ENCODE measurements at regions not wholly inside any gene's neighbourhood (a gene's known extent, or its start where the extent isn't known, plus 50 kb on each side); places are given as distances from the start of the nearest gene placed in this dataset.

GRCh38 chr1:114238053-114238452, 84.4 kb upstream of the SYT6 start:
- CTCF ChIA-PET, result no interaction called here
- no peak overlapping the region for H3K4me3 ChIP-seq (ENCODE audit: low read length)
- BruUV-seq (replicated peaks), result no TSS peak

GRCh38 chr1:114236517-114236916, 82.8 kb upstream of the SYT6 start:
- ATAC-seq, result no peak
- CTCF ChIA-PET, result no interaction called here
- POLR2A ChIA-PET (ENCODE audit: unreplicated experiment), result no interaction called here

More at GRCh38 chr1:114238053-114238452, 84.4 kb upstream of the SYT6 start:
- no peak overlapping the region for H3K4me2 ChIP-seq (ENCODE audit: low read length)
- no peaks in the 10 kb centered on the region for H3K4me1 ChIP-seq (ENCODE audit: insufficient read depth, low read length)
- intact Hi-C loops (cut with micrococcal nuclease), result no loop called here
- no peak overlapping the region for H3K27ac ChIP-seq (ENCODE audit: low read length)
- H3K79me2 ChIP-seq (ENCODE audit: low read length), result no peaks in the 10 kb centered on the region
- no peaks in the 10 kb centered on the region for H3F3A ChIP-seq (ENCODE audit: low read length, unreplicated experiment)
- TF ChIP-seq CTCF (conservative IDR thresholded peaks at IDR 0.05; ENCODE audit: low read depth, low read length) (no peak), EZH2phosphoT487 (IDR thresholded peaks at IDR 0.05; ENCODE audit: borderline replicate concordance, low read length) (no peak), EZH2 (IDR thresholded peaks at IDR 0.05; ENCODE audit: low read length, unreplicated experiment) (no peak)
- H3K9me2 ChIP-seq (replicated peaks; ENCODE audit: low read length), result no peaks in the 10 kb centered on the region
- no peaks in the 10 kb centered on the region for H3K27me3 ChIP-seq (ENCODE audit: low read length)
- H3K9ac ChIP-seq (ENCODE audit: low read length), result no peak overlapping the region
- H3K36me3 ChIP-seq (ENCODE audit: low read depth, low read length), result no peaks in the 10 kb centered on the region
- no peak for ATAC-seq
- no peaks in the 10 kb centered on the region for H3K9me3 ChIP-seq (ENCODE audit: low read length)
- POLR2A ChIA-PET (ENCODE audit: unreplicated experiment), result no interaction called here
- H2AFZ ChIP-seq (ENCODE audit: low read length), result no peak overlapping the region
- no peaks in the 10 kb centered on the region for H4K20me1 ChIP-seq (ENCODE audit: low read length)
- DNase-seq, result no peak

GRCh38 chr1:114235960-114236359, 82.3 kb upstream of the SYT6 start:
- Histone ChIP-seq H3K9me2 (replicated peaks; ENCODE audit: low read length) (no peaks in the 10 kb centered on the region), H3K27ac (ENCODE audit: low read length) (no peak overlapping the region), H3K36me3 (ENCODE audit: low read depth, low read length) (no peaks in the 10 kb centered on the region), H3K79me2 (ENCODE audit: low read length) (no peaks in the 10 kb centered on the region), H3K9me3 (ENCODE audit: low read length) (no peaks in the 10 kb centered on the region), H2AFZ (ENCODE audit: low read length) (no peak overlapping the region), H3K4me3 (ENCODE audit: low read length) (no peak overlapping the region), H3K9ac (ENCODE audit: low read length) (no peak overlapping the region), H4K20me1 (ENCODE audit: low read length) (no peaks in the 10 kb centered on the region), H3K27me3 (ENCODE audit: low read length) (0 out of 2 replicates have a peak, but pooled peaks cover 4% of the 10 kb centered on the region), H3K4me1 (ENCODE audit: insufficient read depth, low read length) (no peaks in the 10 kb centered on the region), H3F3A (ENCODE audit: low read length, unreplicated experiment) (no peaks in the 10 kb centered on the region), H3K4me2 (ENCODE audit: low read length) (no peak overlapping the region)
- BruUV-seq (replicated peaks), result no TSS peak
- CTCF ChIA-PET, result no interaction called here
- DNase-seq (peak; percentile 10), ATAC-seq (no peak)
- TF ChIP-seq EZH2phosphoT487 (IDR thresholded peaks at IDR 0.05; ENCODE audit: borderline replicate concordance, low read length), result no peak
- POLR2A ChIA-PET (ENCODE audit: unreplicated experiment), result no interaction called here
- intact Hi-C loops (cut with micrococcal nuclease), result no loop called here

More at GRCh38 chr1:114236517-114236916, 82.8 kb upstream of the SYT6 start:
- no peaks in the 10 kb centered on the region for H3K9me2 ChIP-seq (replicated peaks; ENCODE audit: low read length)
- no peaks in the 10 kb centered on the region for H3F3A ChIP-seq (ENCODE audit: low read length, unreplicated experiment)
- intact Hi-C loops (cut with micrococcal nuclease), result no loop called here
- H4K20me1 ChIP-seq (ENCODE audit: low read length), result no peaks in the 10 kb centered on the region
- no peak overlapping the region for H3K9ac ChIP-seq (ENCODE audit: low read length)
- no peak overlapping the region for H2AFZ ChIP-seq (ENCODE audit: low read length)
- no peak for DNase-seq
- H3K4me3 ChIP-seq (ENCODE audit: low read length), result no peak overlapping the region
- no peak for TF ChIP-seq CTCF (conservative IDR thresholded peaks at IDR 0.05; ENCODE audit: low read depth, low read length)
- TF ChIP-seq EZH2 (IDR thresholded peaks at IDR 0.05; ENCODE audit: low read length, unreplicated experiment), result no peak
- no peak for TF ChIP-seq EZH2phosphoT487 (IDR thresholded peaks at IDR 0.05; ENCODE audit: borderline replicate concordance, low read length)
- no peak overlapping the region for H3K27ac ChIP-seq (ENCODE audit: low read length)
- H3K27me3 ChIP-seq (ENCODE audit: low read length), result no peaks in the 10 kb centered on the region
- no peaks in the 10 kb centered on the region for H3K4me1 ChIP-seq (ENCODE audit: insufficient read depth, low read length)
- H3K9me3 ChIP-seq (ENCODE audit: low read length), result no peaks in the 10 kb centered on the region
- no TSS peak for BruUV-seq (replicated peaks)
- H3K79me2 ChIP-seq (ENCODE audit: low read length), result no peaks in the 10 kb centered on the region
- H3K36me3 ChIP-seq (ENCODE audit: low read depth, low read length), result no peaks in the 10 kb centered on the region
- H3K4me2 ChIP-seq (ENCODE audit: low read length), result no peak overlapping the region
